Cardiac muscle cell (in vitro differentiated cells and primary cell): ENCODE measurements at regions not wholly inside any gene's neighbourhood (a gene's known extent, or its start where the extent isn't known, plus 50 kb on each side); places are given as distances from the start of the nearest gene placed in this dataset.

Experiments
- DNase-seq, 2 donors: peaks; one replicate each; pipeline versions ENCODE4 v3.0.0 to v3.0.0-alpha.2; 2010 to 2017; ENCODE audit warnings: low read depth in 1 of 2, low spot score in 1 of 2
- H3K27ac ChIP-seq: fragments of 200-600 bp; sonication (generic); 2 replicates; pipeline ENCODE4 v1.5.1; 2016
- H3K27me3 ChIP-seq: fragments of 200-600 bp; sonication (generic); 2 replicates; pipeline ENCODE4 v1.6.0; 2016; ENCODE audit warnings: control low read depth
- H3K36me3 ChIP-seq: fragments of 200-600 bp; sonication (generic); 2 replicates; pipeline ENCODE4 v1.5.1; 2016; ENCODE audit warnings: control low read depth
- H3K4me1 ChIP-seq: fragments of 200-600 bp; sonication (generic); 2 replicates; pipeline ENCODE4 v1.8.1; 2017; ENCODE audit warnings: low read depth, mild to moderate bottlenecking, mixed run types
- H3K4me3 ChIP-seq: fragments of 200-600 bp; sonication (generic); 2 replicates; pipeline ENCODE4 v1.5.1; 2016; ENCODE audit warnings: mild to moderate bottlenecking
- H3K9me3 ChIP-seq: fragments of 200-600 bp; sonication (generic); 2 replicates; pipeline ENCODE4 v1.5.1; 2017; ENCODE audit warnings: low read depth, mild to moderate bottlenecking, control low read depth
- CTCF ChIP-seq: IDR thresholded peaks from 2 replicates; pipeline ENCODE4 v1.5.1; 2012; ENCODE audit warnings: low read depth, mild to moderate bottlenecking, low read length

- H3K9me3 ChIP-seq = no peaks in the 10 kb centered on the region
- H3K27me3 ChIP-seq = no peaks in the 10 kb centered on the region
- H3K4me3 ChIP-seq = no peak overlapping the region
- H3K36me3 ChIP-seq = no peaks in the 10 kb centered on the region
- no peak for TF ChIP-seq CTCF
- H3K4me1 ChIP-seq = no peaks in the 10 kb centered on the region
- no peak for DNase-seq
- no peak overlapping the region for H3K27ac ChIP-seq
Measured at GRCh38 chr7:22920672-22921071, 93.3 kb downstream of the HYCC1 start.

GRCh38 chr7:22913158-22913557 lies 90.5 kb upstream of the TOMM7 start:
- DNase-seq = no peak
- no peaks in the 10 kb centered on the region for H3K36me3 ChIP-seq
- no peaks in the 10 kb centered on the region for H3K27me3 ChIP-seq
- no peak for TF ChIP-seq CTCF
- H3K4me1 ChIP-seq = no peaks in the 10 kb centered on the region
- no peaks in the 10 kb centered on the region for H3K9me3 ChIP-seq
- H3K27ac ChIP-seq = no peak overlapping the region
- H3K4me3 ChIP-seq = no peak overlapping the region

- H3K27me3 ChIP-seq = no peaks in the 10 kb centered on the region
- DNase-seq = no peak
- no peak overlapping the region for H3K4me3 ChIP-seq
- no peaks in the 10 kb centered on the region for H3K36me3 ChIP-seq
- no peak overlapping the region for H3K27ac ChIP-seq
- H3K4me1 ChIP-seq = no peaks in the 10 kb centered on the region
- TF ChIP-seq CTCF = no peak
- no peaks in the 10 kb centered on the region for H3K9me3 ChIP-seq
Measured at GRCh38 chr7:22911889-22912288, 89.2 kb upstream of the TOMM7 start.

- Histone ChIP-seq H3K9me3 (no peaks in the 10 kb centered on the region), H3K27me3 (no peaks in the 10 kb centered on the region), H3K27ac (no peak overlapping the region), H3K4me3 (no peak overlapping the region), H3K36me3 (no peaks in the 10 kb centered on the region), H3K4me1 (no peaks in the 10 kb centered on the region)
- no peak for TF ChIP-seq CTCF
- DNase-seq = no peak
Measured at GRCh38 chr7:22909917-22910316, 87.3 kb upstream of the TOMM7 start.

DNA sequence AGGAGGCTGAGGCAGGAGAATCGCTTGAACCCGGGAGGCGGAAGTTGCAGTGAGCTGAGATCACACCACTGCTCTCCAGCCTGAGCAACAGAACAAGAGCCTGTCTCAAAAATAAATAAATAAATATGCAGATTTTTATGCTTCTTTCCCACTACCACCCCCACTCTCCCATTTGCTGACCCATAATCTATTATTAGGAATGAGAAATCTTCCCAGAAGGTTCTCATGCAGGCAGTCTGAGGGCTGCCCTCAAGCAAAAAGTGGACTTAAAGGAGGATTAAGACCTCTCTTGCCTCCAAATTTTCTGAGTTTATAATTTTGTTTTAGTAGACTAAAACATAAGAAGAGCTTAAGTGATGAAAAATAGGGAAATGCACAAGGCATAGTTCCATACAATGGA lies 85.2 kb upstream of the TOMM7 start:
- H3K9me3 ChIP-seq = no peaks in the 10 kb centered on the region
- no peak for DNase-seq
- no peak for TF ChIP-seq CTCF
- no peaks in the 10 kb centered on the region for H3K27me3 ChIP-seq
- no peak overlapping the region for H3K4me3 ChIP-seq
- no peaks in the 10 kb centered on the region for H3K4me1 ChIP-seq
- H3K36me3 ChIP-seq = no peaks in the 10 kb centered on the region
- no peak overlapping the region for H3K27ac ChIP-seq

DNA sequence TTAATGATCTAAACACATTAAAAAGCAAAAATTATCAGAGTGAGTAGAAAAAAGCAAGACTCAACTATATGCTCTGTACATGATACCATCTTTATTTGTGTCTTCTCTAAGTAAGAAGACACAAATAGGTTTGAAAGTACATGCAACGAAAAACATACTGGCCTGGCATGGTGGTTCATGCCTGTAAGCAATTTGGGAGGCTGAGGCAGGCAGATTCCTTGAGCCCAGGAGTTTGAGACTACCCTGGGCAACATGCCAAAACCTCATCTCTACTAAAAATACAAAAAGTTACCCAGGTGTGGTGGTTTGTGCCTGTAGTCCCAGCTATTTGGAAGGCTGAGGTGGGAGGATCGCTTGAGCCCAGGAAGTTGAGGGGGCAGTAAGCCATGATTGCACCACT lies 78.1 kb upstream of the TOMM7 start:
- TF ChIP-seq CTCF = no peak
- Histone ChIP-seq H3K27ac (no peak overlapping the region), H3K27me3 (no peaks in the 10 kb centered on the region), H3K9me3 (no peaks in the 10 kb centered on the region), H3K36me3 (no peaks in the 10 kb centered on the region), H3K4me3 (no peak overlapping the region), H3K4me1 (no peaks in the 10 kb centered on the region)
- no peak for DNase-seq
